A549 (cell line): ENCODE measurements at regions not wholly inside any gene's neighbourhood (a gene's known extent, or its start where the extent isn't known, plus 50 kb on each side); places are given as distances from the start of the nearest gene placed in this dataset.

Source experiments
- ATAC-seq, 2 experiments: fragments of 200-7000 bp in 1 of 2; fragments of >200 bp in 1 of 2; cut with Nextera tagmentation in 1 of 2; cut with Tn5 transposase in 1 of 2; 3 replicates each; pipeline versions ENCODE4 v1.8.0 to v1.9.1; 2018 to 2020; ENCODE audit warnings: mild to moderate bottlenecking in 1 of 2, moderate library complexity in 1 of 2
- CTCF ChIA-PET: fragments of 300-600 bp; sonication (Branson Sonifier 250); formaldehyde crosslinking; extraction: SDS; loops from one replicate; lab custom pipeline; 2021; ENCODE audit warnings: antibody characterized with exemption, inconsistent platforms; lab: Yijun Ruan, JAX
- POLR2A ChIA-PET: fragments of 350-600 bp; formaldehyde crosslinking; extraction: SDS; loops from one replicate; lab custom pipeline; 2021; ENCODE audit warnings: antibody characterized with exemption, inconsistent platforms; lab: Yijun Ruan, JAX
- DNase-seq, 2 experiments: peaks; one replicate each; pipeline versions ENCODE4 v3.0.0 to v3.0.0-alpha.2; 2011 to 2016; ENCODE audit warnings: low read depth in 1 of 2, low spot score in 1 of 2
- FAIRE-seq: peaks from 2 replicates; lab custom pipeline; 2011; peaks lifted over from hg19 to GRCh38; lab: Jason Lieb, UNC
- H3K27ac ChIP-seq, 2 experiments: fragments of >200 bp; sonication (Bioruptor Twin); formaldehyde crosslinking; 3 replicates each; pipeline ENCODE4 v1.5.1; 2016 to 2017
- H3K4me1 ChIP-seq: fragments of >200 bp; sonication (Bioruptor Twin); formaldehyde crosslinking; 3 replicates; pipeline ENCODE4 v1.6.1; 2016
- H3K4me2 ChIP-seq: fragments of >200 bp; sonication (Bioruptor Twin); formaldehyde crosslinking; 3 replicates; pipeline ENCODE4 v1.6.1; 2016
- H3K4me3 ChIP-seq: fragments of >200 bp; sonication (Bioruptor Twin); formaldehyde crosslinking; 3 replicates; pipeline ENCODE4 v1.5.1; 2016
- H3K9me3 ChIP-seq: fragments of >200 bp; sonication (Bioruptor Twin); formaldehyde crosslinking; 3 replicates; pipeline ENCODE4 v1.6.1; 2016
- BHLHE40 ChIP-seq: IDR thresholded peaks from 2 replicates; pipeline ENCODE4 v1.6.1; 2012; ENCODE audit warnings: low read depth, low read length, inconsistent platforms
- CBX8 ChIP-seq: fragments of 200-600 bp; sonication (generic); IDR thresholded peaks from 2 replicates; pipeline ENCODE4 v1.6.1; 2016
- CHD2 ChIP-seq: fragments of 150-350 bp; IDR thresholded peaks from 2 replicates; pipeline ENCODE4 v1.6.1; 2014; ENCODE audit warnings: low read length; ENCODE audit not compliant: partially characterized antibody
- EHMT2 ChIP-seq: fragments of 200-600 bp; sonication (generic); IDR thresholded peaks from 2 replicates; pipeline ENCODE4 v1.6.1; 2016; ENCODE audit warnings: antibody characterized with exemption, low read depth, mild to moderate bottlenecking, moderate library complexity
- EP300 ChIP-seq, 2 experiments: fragments of >200 bp; sonication (Bioruptor Twin); formaldehyde crosslinking; IDR thresholded peaks; 2 replicates in 1 of 2; 3 replicates in 1 of 2; pipeline ENCODE4 v1.6.1; 2016 to 2017
- ESRRA ChIP-seq: fragments of 150-350 bp; IDR thresholded peaks from 2 replicates; pipeline ENCODE4 v1.6.1; 2014; ENCODE audit warnings: mild to moderate bottlenecking, low read length, borderline replicate concordance
- HDAC2 ChIP-seq: fragments of 200-600 bp; sonication (generic); IDR thresholded peaks from 2 replicates; pipeline ENCODE4 v1.6.1; 2016
- HEYL ChIP-seq: fragments of 250-450 bp; sonication (Bioruptor Pico); IDR thresholded peaks from 2 replicates; pipeline ENCODE4 v1.8.0; 2021; ENCODE audit warnings: mild to moderate bottlenecking, moderate library complexity
- HOXB13 ChIP-seq: fragments of 250-450 bp; sonication (Bioruptor Pico); IDR thresholded peaks from 2 replicates; pipeline ENCODE4 v1.5.0; 2020; ENCODE audit warnings: low read depth, mild to moderate bottlenecking, moderate library complexity
- KDM5A ChIP-seq: fragments of 200-600 bp; sonication (generic); IDR thresholded peaks from 2 replicates; pipeline ENCODE4 v1.6.1; 2016; ENCODE audit warnings: antibody characterized with exemption, mild to moderate bottlenecking
- MAZ ChIP-seq: fragments of 150-350 bp; IDR thresholded peaks from 2 replicates; pipeline ENCODE4 v1.6.1; 2014; ENCODE audit warnings: antibody characterized with exemption, low read depth, low read length, borderline replicate concordance
- MYC ChIP-seq: IDR thresholded peaks from 2 replicates; pipeline ENCODE4 v1.6.1; 2012; ENCODE audit warnings: mild to moderate bottlenecking, inconsistent platforms, low read length, improper control_type of control experiment, borderline replicate concordance
- NPAS2 ChIP-seq: fragments of 250-450 bp; sonication (Bioruptor Pico); IDR thresholded peaks from 2 replicates; pipeline ENCODE4 v1.8.0; 2022; ENCODE audit warnings: mild to moderate bottlenecking, moderate library complexity, borderline replicate concordance
- NR3C1 ChIP-seq: fragments of >200 bp; sonication (Bioruptor Twin); formaldehyde crosslinking; IDR thresholded peaks from 3 replicates; pipeline ENCODE4 v1.6.1; 2017
- PHF8 ChIP-seq: fragments of 200-600 bp; sonication (generic); IDR thresholded peaks from 2 replicates; pipeline ENCODE4 v1.6.1; 2016; ENCODE audit warnings: low read depth, mild to moderate bottlenecking, antibody characterized with exemption, moderate library complexity, borderline replicate concordance
- POLR2A ChIP-seq: IDR thresholded peaks from 2 replicates; pipeline ENCODE4 v1.6.1; 2012; ENCODE audit warnings: mild to moderate bottlenecking, low read length
- RAD21 ChIP-seq, 2 experiments: fragments of >200 bp in 1 of 2; sonication (Bioruptor Twin) in 1 of 2; formaldehyde crosslinking in 1 of 2; IDR thresholded peaks in 1 of 2; conservative IDR thresholded peaks in 1 of 2; 2 replicates in 1 of 2; 3 replicates in 1 of 2; pipeline ENCODE4 v1.6.1; 2012 to 2018; ENCODE audit warnings: inconsistent platforms in 1 of 2
- RARB ChIP-seq: fragments of 250-450 bp; sonication (Bioruptor Pico); IDR thresholded peaks from 2 replicates; pipeline ENCODE4 v1.8.0; 2021; ENCODE audit warnings: mild to moderate bottlenecking, moderate library complexity
- RCOR1 ChIP-seq: fragments of 150-350 bp; IDR thresholded peaks from 2 replicates; pipeline ENCODE4 v1.6.1; 2014; ENCODE audit warnings: antibody characterized with exemption, low read length, low read depth
- RNF2 ChIP-seq: fragments of 200-600 bp; sonication (generic); IDR thresholded peaks from 2 replicates; pipeline ENCODE4 v1.6.1; 2016; ENCODE audit warnings: low read depth, mild to moderate bottlenecking, antibody characterized with exemption, moderate library complexity, borderline replicate concordance
- ZNF302 ChIP-seq: fragments of 250-450 bp; sonication (Bioruptor Pico); IDR thresholded peaks from 2 replicates; pipeline ENCODE4 v1.9.0; 2021; ENCODE audit warnings: inconsistent platforms, mild to moderate bottlenecking, moderate library complexity
- WGBS: methylation state at CpG from one replicate; pipeline ENCODE4 v1.1.6; 2017; ENCODE audit errors: missing lambda C conversion rate; 5-methylcytosine and 5-hydroxymethylcytosine counted together
- TF ChIP-seq, protein P1 (sequence below): IDR thresholded peaks from 2 replicates; pipeline ENCODE4 v1.6.1; 2012; ENCODE audit warnings: low read depth, borderline replicate concordance
- TF ChIP-seq, protein P2 (sequence below): fragments of 450-650 bp; IDR thresholded peaks from 2 replicates; pipeline ENCODE4 v1.6.1; 2014; ENCODE audit warnings: antibody characterized with exemption
- TF ChIP-seq, protein P3 (sequence below): fragments of >200 bp; sonication (Bioruptor Twin); formaldehyde crosslinking; IDR thresholded peaks from 3 replicates; pipeline ENCODE4 v1.6.1; 2016
- TF ChIP-seq, protein P4 (sequence below): IDR thresholded peaks from 2 replicates; pipeline ENCODE4 v1.6.1; 2012
- TF ChIP-seq, protein P5 (sequence below): fragments of >200 bp; sonication (Bioruptor Twin); formaldehyde crosslinking; IDR thresholded peaks from 2 replicates; pipeline ENCODE4 v1.6.1; 2016
- TF ChIP-seq, protein P6 (sequence below): fragments of 250-450 bp; sonication (Bioruptor Pico); IDR thresholded peaks from 2 replicates; pipeline ENCODE4 v1.5.0; 2020; ENCODE audit warnings: low read depth, mild to moderate bottlenecking, moderate library complexity

DNA sequence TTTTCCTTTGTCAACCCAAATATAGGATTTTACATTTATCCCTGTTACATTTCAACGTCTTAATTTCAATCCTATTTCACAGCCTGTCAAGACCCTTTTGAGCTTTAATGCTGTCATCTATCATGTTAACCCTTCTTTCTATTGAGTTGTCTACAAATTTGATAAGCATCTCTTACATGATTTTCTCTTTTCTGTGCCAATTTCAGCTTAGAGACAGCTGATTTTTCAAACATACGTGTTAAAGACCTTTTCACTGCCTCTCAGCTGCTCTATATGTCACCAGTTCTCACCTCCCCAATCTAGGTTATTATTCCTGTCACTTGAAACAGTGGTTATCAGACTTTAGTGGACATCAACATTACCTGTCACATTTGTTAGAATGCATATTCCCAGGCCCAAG lies 181.3 kb downstream of the GXYLT1 start:
- H3K9me3 ChIP-seq: no peaks in the 10 kb centered on the region
- TF ChIP-seq CHD2 (no peak), BHLHE40 (no peak), RARB (no peak), MAZ (no peak), RCOR1 (no peak), RAD21 (conservative IDR thresholded peaks at IDR 0.05 in 1 of 2, IDR thresholded peaks at IDR 0.05 in 1 of 2) (no peak), ZNF302 (CRISPR knock-in tag) (no peak), NPAS2 (CRISPR knock-in tag) (no peak), EP300 (IDR thresholded peaks at IDR 0.05) (no peak), MYC (no peak), HOXB13 (no peak), KDM5A (no peak), PHF8 (no peak), HEYL (CRISPR knock-in tag) (no peak), CBX8 (no peak)
- TF ChIP-seq, protein P1, sequence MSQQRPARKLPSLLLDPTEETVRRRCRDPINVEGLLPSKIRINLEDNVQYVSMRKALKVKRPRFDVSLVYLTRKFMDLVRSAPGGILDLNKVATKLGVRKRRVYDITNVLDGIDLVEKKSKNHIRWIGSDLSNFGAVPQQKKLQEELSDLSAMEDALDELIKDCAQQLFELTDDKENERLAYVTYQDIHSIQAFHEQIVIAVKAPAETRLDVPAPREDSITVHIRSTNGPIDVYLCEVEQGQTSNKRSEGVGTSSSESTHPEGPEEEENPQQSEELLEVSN: no peak
- TF ChIP-seq, protein P2, sequence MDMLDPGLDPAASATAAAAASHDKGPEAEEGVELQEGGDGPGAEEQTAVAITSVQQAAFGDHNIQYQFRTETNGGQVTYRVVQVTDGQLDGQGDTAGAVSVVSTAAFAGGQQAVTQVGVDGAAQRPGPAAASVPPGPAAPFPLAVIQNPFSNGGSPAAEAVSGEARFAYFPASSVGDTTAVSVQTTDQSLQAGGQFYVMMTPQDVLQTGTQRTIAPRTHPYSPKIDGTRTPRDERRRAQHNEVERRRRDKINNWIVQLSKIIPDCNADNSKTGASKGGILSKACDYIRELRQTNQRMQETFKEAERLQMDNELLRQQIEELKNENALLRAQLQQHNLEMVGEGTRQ: no peak
- TF ChIP-seq, protein P3, sequence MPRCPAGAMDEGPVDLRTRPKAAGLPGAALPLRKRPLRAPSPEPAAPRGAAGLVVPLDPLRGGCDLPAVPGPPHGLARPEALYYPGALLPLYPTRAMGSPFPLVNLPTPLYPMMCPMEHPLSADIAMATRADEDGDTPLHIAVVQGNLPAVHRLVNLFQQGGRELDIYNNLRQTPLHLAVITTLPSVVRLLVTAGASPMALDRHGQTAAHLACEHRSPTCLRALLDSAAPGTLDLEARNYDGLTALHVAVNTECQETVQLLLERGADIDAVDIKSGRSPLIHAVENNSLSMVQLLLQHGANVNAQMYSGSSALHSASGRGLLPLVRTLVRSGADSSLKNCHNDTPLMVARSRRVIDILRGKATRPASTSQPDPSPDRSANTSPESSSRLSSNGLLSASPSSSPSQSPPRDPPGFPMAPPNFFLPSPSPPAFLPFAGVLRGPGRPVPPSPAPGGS: no peak
- TF ChIP-seq, protein P4, sequence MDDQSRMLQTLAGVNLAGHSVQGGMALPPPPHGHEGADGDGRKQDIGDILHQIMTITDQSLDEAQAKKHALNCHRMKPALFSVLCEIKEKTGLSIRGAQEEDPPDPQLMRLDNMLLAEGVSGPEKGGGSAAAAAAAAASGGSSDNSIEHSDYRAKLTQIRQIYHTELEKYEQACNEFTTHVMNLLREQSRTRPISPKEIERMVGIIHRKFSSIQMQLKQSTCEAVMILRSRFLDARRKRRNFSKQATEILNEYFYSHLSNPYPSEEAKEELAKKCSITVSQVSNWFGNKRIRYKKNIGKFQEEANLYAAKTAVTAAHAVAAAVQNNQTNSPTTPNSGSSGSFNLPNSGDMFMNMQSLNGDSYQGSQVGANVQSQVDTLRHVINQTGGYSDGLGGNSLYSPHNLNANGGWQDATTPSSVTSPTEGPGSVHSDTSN: no peak
- TF ChIP-seq, protein P5, sequence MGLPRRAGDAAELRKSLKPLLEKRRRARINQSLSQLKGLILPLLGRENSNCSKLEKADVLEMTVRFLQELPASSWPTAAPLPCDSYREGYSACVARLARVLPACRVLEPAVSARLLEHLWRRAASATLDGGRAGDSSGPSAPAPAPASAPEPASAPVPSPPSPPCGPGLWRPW: no peak
- DNase-seq: no peak
- H3K27ac ChIP-seq: no peak overlapping the region
- ChIA-PET CTCF (no interaction called here), POLR2A (no interaction called here)
- no peak for FAIRE-seq
- ATAC-seq: no peak
- H3K4me3 ChIP-seq: no peak overlapping the region
- 67% methylated on average over 2 of the region's 2 CpGs for whole genome bisulfite sequencing
- 0 out of 3 replicates have a peak, but pooled peaks cover 4% of the 10 kb centered on the region for H3K4me1 ChIP-seq
- no peak overlapping the region for H3K4me2 ChIP-seq

DNA sequence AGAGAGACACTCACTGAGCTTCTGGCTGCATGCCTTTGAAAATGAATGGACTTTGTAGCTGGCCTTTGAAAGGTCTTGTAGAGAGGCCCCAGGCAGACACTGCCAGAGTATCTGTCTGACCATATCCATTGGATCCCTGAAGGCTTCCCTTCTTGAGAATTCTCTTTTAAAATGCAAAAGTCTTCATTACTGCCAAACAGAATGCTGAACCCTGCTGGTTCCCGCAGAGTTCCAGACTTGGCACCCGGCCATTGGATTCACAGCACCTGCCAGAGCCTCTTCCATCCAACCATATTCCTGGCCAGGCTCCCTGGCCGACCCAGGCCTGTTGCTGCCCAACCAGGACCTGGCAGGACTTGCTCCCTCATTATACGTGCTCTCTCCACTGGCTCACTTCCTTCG lies 182.5 kb downstream of the GXYLT1 start:
- TF ChIP-seq POLR2A (no peak), ESRRA (no peak), HEYL (CRISPR knock-in tag) (no peak), EHMT2 (no peak), EP300 (IDR thresholded peaks at IDR 0.05) (no peak), PHF8 (no peak), NR3C1 (no peak), RNF2 (no peak), HDAC2 (no peak)
- TF ChIP-seq, protein P4: no peak
- TF ChIP-seq, protein P6, sequence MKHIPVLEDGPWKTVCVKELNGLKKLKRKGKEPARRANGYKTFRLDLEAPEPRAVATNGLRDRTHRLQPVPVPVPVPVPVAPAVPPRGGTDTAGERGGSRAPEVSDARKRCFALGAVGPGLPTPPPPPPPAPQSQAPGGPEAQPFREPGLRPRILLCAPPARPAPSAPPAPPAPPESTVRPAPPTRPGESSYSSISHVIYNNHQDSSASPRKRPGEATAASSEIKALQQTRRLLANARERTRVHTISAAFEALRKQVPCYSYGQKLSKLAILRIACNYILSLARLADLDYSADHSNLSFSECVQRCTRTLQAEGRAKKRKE (CRISPR knock-in tag): no peak
- Histone ChIP-seq H3K4me2 (no peak overlapping the region), H3K4me1 (no peaks in the 10 kb centered on the region), H3K4me3 (no peak overlapping the region), H3K9me3 (no peaks in the 10 kb centered on the region), H3K27ac (no peak overlapping the region)
- POLR2A ChIA-PET: no interaction called here
- no peak for DNase-seq
- CTCF ChIA-PET: no interaction called here
- WGBS: 50% methylated on average over 5 of the region's 5 CpGs
- no peak; a peak in 1 of 6 replicates for ATAC-seq
- FAIRE-seq: no peak
